GM19397 (cell line): ENCODE measurements at regions not wholly inside any gene's neighbourhood (a gene's known extent, or its start where the extent isn't known, plus 50 kb on each side); places are given as distances from the start of the nearest gene placed in this dataset.

Experiments used
- ATAC-seq: cut with Tn5 transposase; IDR thresholded peaks from one replicate; pipeline ENCODE4 v1.9.1; 2021; ENCODE audit warnings: mild to moderate bottlenecking, moderate library complexity; ENCODE audit not compliant: unreplicated experiment

- ATAC-seq: no peak
These were observed 370.2 kb downstream of the CMPK2 start for GRCh38 chr2:6495466-6495865.

GRCh38 chr2:6496376-6496775, 369.3 kb downstream of the CMPK2 start:
- no peak for ATAC-seq

- no peak for ATAC-seq
These were observed 368.7 kb downstream of the CMPK2 start for GRCh38 chr2:6497048-6497447.

GRCh38 chr2:6498841-6499240, 366.9 kb downstream of the CMPK2 start:
- ATAC-seq: no peak

GRCh38 chr2:6499691-6500090, 366.0 kb downstream of the CMPK2 start:
- no peak for ATAC-seq

GRCh38 chr2:6506361-6506794, 359.3 kb downstream of the CMPK2 start:
- ATAC-seq: no peak

GRCh38 chr2:6506859-6507258, 358.8 kb downstream of the CMPK2 start:
- no peak for ATAC-seq

GRCh38 chr2:6510532-6510931, 355.2 kb downstream of the CMPK2 start:
- no peak for ATAC-seq

GRCh38 chr2:6512589-6512988, 353.1 kb downstream of the CMPK2 start:
- ATAC-seq: no peak

- no peak for ATAC-seq
These were observed 349.0 kb downstream of the CMPK2 start for GRCh38 chr2:6516674-6517073.

GRCh38 chr2:6518361-6518760, 347.3 kb downstream of the CMPK2 start:
- no peak for ATAC-seq

- ATAC-seq: no peak
These were observed 342.2 kb downstream of the CMPK2 start for GRCh38 chr2:6523476-6523875.

GRCh38 chr2:6524691-6525474, 340.8 kb downstream of the CMPK2 start:
- no peak for ATAC-seq

- ATAC-seq: no peak
These were observed 340.2 kb downstream of the CMPK2 start for GRCh38 chr2:6525475-6525964.

- ATAC-seq: no peak
These were observed 339.4 kb downstream of the CMPK2 start for GRCh38 chr2:6526093-6526824.

- ATAC-seq: no peak
These were observed 334.4 kb downstream of the CMPK2 start for GRCh38 chr2:6531304-6531703.

- no peak for ATAC-seq
These were observed 330.1 kb downstream of the CMPK2 start for GRCh38 chr2:6535572-6535971.

GRCh38 chr2:6538607-6539006, 327.1 kb downstream of the CMPK2 start:
- ATAC-seq: no peak

- no peak for ATAC-seq
These were observed 320.4 kb downstream of the CMPK2 start for GRCh38 chr2:6545336-6545735.

GRCh38 chr2:6545795-6546194, 319.9 kb downstream of the CMPK2 start:
- ATAC-seq: no peak

GRCh38 chr2:6554466-6554865, 311.2 kb downstream of the CMPK2 start:
- ATAC-seq: no peak

- no peak for ATAC-seq
These were observed 309.0 kb downstream of the CMPK2 start for GRCh38 chr2:6556755-6557154.
